ENCODE measurements at regions not wholly inside any gene's neighbourhood (a gene's known extent, or its start where the extent isn't known, plus 50 kb on each side); places are given as distances from the start of the nearest gene placed in this dataset.

GRCh38 chr5:164376843-164377242, 871.4 kb downstream of the MAT2B start:
- TF ChIP-seq CTCF (IDR thresholded peaks at IDR 0.05) (no peak), POLR2A (IDR thresholded peaks at IDR 0.05) (no peak)
